Transverse colon (tissue), 4 donors: ENCODE measurements at regions not wholly inside any gene's neighbourhood (a gene's known extent, or its start where the extent isn't known, plus 50 kb on each side); places are given as distances from the start of the nearest gene placed in this dataset.

ENCODE experiments used
- DNase-seq: peaks from one replicate; pipeline ENCODE4 v3.0.0-alpha.2; 2019
- H3K27ac ChIP-seq, 4 donors: fragments of 200-600 bp; sonication (generic); 2 replicates each; pipeline ENCODE4 v1.5.1; 2016 to 2018; ENCODE audit warnings: inconsistent platforms in 4 of 4
- H3K27me3 ChIP-seq: fragments of 200-600 bp; sonication (generic); 2 replicates; pipeline ENCODE4 v1.5.1; 2017; ENCODE audit warnings: inconsistent platforms
- H3K36me3 ChIP-seq, 4 donors: fragments of 200-600 bp; sonication (generic); 2 replicates each; pipeline ENCODE4 v1.5.1; 2017 to 2019; ENCODE audit warnings: inconsistent platforms in 4 of 4
- H3K4me1 ChIP-seq, 4 donors: fragments of 200-600 bp; sonication (generic); 2 replicates each; pipeline ENCODE4 v1.5.1; 2017 to 2020; ENCODE audit warnings: inconsistent platforms in 4 of 4
- H3K4me3 ChIP-seq, 4 donors: fragments of 200-600 bp; sonication (generic); 1 replicate in 1 of 4; 2 replicates in 3 of 4; pipeline versions ENCODE4 v1.5.1 to v1.6.1; 2017 to 2019; ENCODE audit warnings: inconsistent platforms in 4 of 4
- H3K9me3 ChIP-seq, 2 donors: fragments of 200-600 bp; sonication (generic); 2 replicates each; pipeline ENCODE4 v1.5.1; 2017 to 2019; ENCODE audit warnings: inconsistent platforms in 2 of 2
- CTCF ChIP-seq, 5 experiments: fragments of 200-600 bp in 3 of 5; fragments of 450-650 bp in 2 of 5; sonication (generic) in 3 of 5; IDR thresholded peaks; 1 replicate in 2 of 5; 2 replicates in 3 of 5; pipeline ENCODE4 v1.5.1; 2016 to 2017; ENCODE audit warnings: antibody characterized with exemption in 5 of 5, inconsistent platforms in 3 of 5, mild to moderate bottlenecking in 2 of 5, moderate library complexity in 1 of 5
- EP300 ChIP-seq: sonication (generic); formaldehyde crosslinking; IDR thresholded peaks from one replicate; pipeline ENCODE4 v1.6.1; 2017; ENCODE audit warnings: antibody characterized with exemption, low read depth
- POLR2A ChIP-seq: fragments of 450-650 bp; IDR thresholded peaks from one replicate; pipeline ENCODE4 v1.6.1; 2016; ENCODE audit warnings: antibody characterized with exemption, mild to moderate bottlenecking, moderate library complexity
- POLR2AphosphoS5 ChIP-seq, 3 donors: sonication (generic); formaldehyde crosslinking; IDR thresholded peaks; one replicate each; pipeline ENCODE4 v1.6.1; 2016; ENCODE audit warnings: antibody characterized with exemption in 3 of 3
- WGBS, 2 donors: methylation state at CpG; one replicate each; pipeline ENCODE4 v1.1.5; 2018; ENCODE audit warnings: low coverage in 1 of 2; 5-methylcytosine and 5-hydroxymethylcytosine counted together
- in situ Hi-C, 4 donors: fragments of 200-750 bp; cut with MboI; loops; one replicate each; pipeline versions ENCODE4 v1.15.0 to v1.15.1; 2017; ENCODE audit warnings: low sequenced_read_pairs in 3 of 4, low pct_ligation_motif_present in 1 of 4, low pct_unique_long_range_greater_than_20kb in 1 of 4
- intact Hi-C: fragments of 100-400 bp; cut with DNase I; formaldehyde crosslinking; loops from one replicate; pipeline ENCODE4 v1.15.1; 2023; ENCODE audit warnings: low total_unique reads

GRCh38 chr1:187920976-187921375 lies 1092.2 kb downstream of the PLA2G4A start:
- WGBS, 2 donors, result 73 to 89% methylated on average over 1 of the region's 1 CpG
- intact Hi-C loops, result no loop called here
- in situ Hi-C loops, result no loop called here
- H3K27me3 ChIP-seq, result no peaks in the 10 kb centered on the region
- H3K36me3 ChIP-seq, result no peaks in the 10 kb centered on the region
- no peaks in the 10 kb centered on the region for H3K4me1 ChIP-seq
- H3K27ac ChIP-seq, result no peak overlapping the region
- DNase-seq, result no peak
- TF ChIP-seq EP300 (no peak), POLR2AphosphoS5 (IDR thresholded peaks at IDR 0.05) (no peak), POLR2A (no peak), CTCF (IDR thresholded peaks at IDR 0.05) (no peak)
- H3K9me3 ChIP-seq, result no peaks in the 10 kb centered on the region
- H3K4me3 ChIP-seq, result no peak overlapping the region

GRCh38 chr1:187921426-187921825 lies 1092.7 kb downstream of the PLA2G4A start:
- TF ChIP-seq POLR2AphosphoS5 (IDR thresholded peaks at IDR 0.05) (no peak), EP300 (no peak), POLR2A (no peak), CTCF (IDR thresholded peaks at IDR 0.05) (no peak)
- Histone ChIP-seq H3K27me3 (no peaks in the 10 kb centered on the region), H3K4me3 (no peak overlapping the region), H3K27ac (no peak overlapping the region), H3K36me3 (no peaks in the 10 kb centered on the region), H3K4me1 (no peaks in the 10 kb centered on the region), H3K9me3 (no peaks in the 10 kb centered on the region)
- in situ Hi-C loops, result no loop called here
- WGBS, 2 donors, result 38 to 69% methylated on average over 1 of the region's 1 CpG
- intact Hi-C loops, result no loop called here
- no peak for DNase-seq

GRCh38 chr1:187922255-187922654 lies 1093.5 kb downstream of the PLA2G4A start:
- H3K4me3 ChIP-seq, result no peak overlapping the region
- DNase-seq, result no peak
- no peaks in the 10 kb centered on the region for H3K27me3 ChIP-seq
- H3K27ac ChIP-seq, result no peak overlapping the region
- in situ Hi-C loops, result no loop called here
- H3K4me1 ChIP-seq, result no peaks in the 10 kb centered on the region
- no peaks in the 10 kb centered on the region for H3K36me3 ChIP-seq
- TF ChIP-seq CTCF (IDR thresholded peaks at IDR 0.05) (no peak), POLR2A (no peak), POLR2AphosphoS5 (IDR thresholded peaks at IDR 0.05) (no peak)
- intact Hi-C loops, result no loop called here
- 63 to 69% methylated on average over 2 of the region's 2 CpGs for WGBS, 2 donors
- no peaks in the 10 kb centered on the region for H3K9me3 ChIP-seq

GRCh38 chr1:187924252-187924651 lies 1095.5 kb downstream of the PLA2G4A start:
- 70 to 77% methylated on average over 3 of the region's 3 CpGs for WGBS, 2 donors
- Histone ChIP-seq H3K27ac (no peak overlapping the region), H3K27me3 (no peaks in the 10 kb centered on the region), H3K36me3 (no peaks in the 10 kb centered on the region), H3K9me3 (no peaks in the 10 kb centered on the region), H3K4me1 (no peaks in the 10 kb centered on the region), H3K4me3 (no peak overlapping the region)
- TF ChIP-seq CTCF (IDR thresholded peaks at IDR 0.05) (no peak), POLR2A (no peak), POLR2AphosphoS5 (IDR thresholded peaks at IDR 0.05) (no peak), EP300 (no peak)
- in situ Hi-C loops, result no loop called here
- no peak for DNase-seq
- intact Hi-C loops, result no loop called here
